Tibial nerve (tissue), 4 donors: ENCODE measurements at regions not wholly inside any gene's neighbourhood (a gene's known extent, or its start where the extent isn't known, plus 50 kb on each side); places are given as distances from the start of the nearest gene placed in this dataset.

Source experiments
- DNase-seq, 2 donors: peaks; one replicate each; pipeline ENCODE4 v3.0.0-alpha.2; 2019; ENCODE audit warnings: low spot score in 2 of 2
- H3K27ac ChIP-seq, 4 donors: fragments of 200-600 bp; sonication (generic) in 3 of 4; one replicate each; pipeline ENCODE4 v1.5.1; 2017 to 2019; ENCODE audit warnings: mild to moderate bottlenecking in 1 of 4
- H3K27me3 ChIP-seq, 2 donors: fragments of 200-600 bp; sonication (generic) in 1 of 2; one replicate each; pipeline versions ENCODE4 v1.5.1 to v1.6.0; 2017 to 2019
- H3K36me3 ChIP-seq, 3 donors: fragments of 200-600 bp; sonication (generic); one replicate each; pipeline ENCODE4 v1.5.1; 2018 to 2019
- H3K4me1 ChIP-seq, 4 donors: fragments of 200-600 bp; sonication (generic) in 3 of 4; one replicate each; pipeline ENCODE4 v1.5.1; 2017 to 2019
- H3K4me3 ChIP-seq, 4 donors: fragments of 200-600 bp; sonication (generic) in 3 of 4; one replicate each; pipeline ENCODE4 v1.5.1; 2017 to 2019; ENCODE audit warnings: mild to moderate bottlenecking in 1 of 4, moderate library complexity in 1 of 4
- H3K9me3 ChIP-seq, 4 donors: fragments of 200-600 bp; sonication (generic) in 3 of 4; one replicate each; pipeline ENCODE4 v1.5.1; 2017 to 2019
- CTCF ChIP-seq, 5 experiments: fragments of 200-600 bp in 3 of 5; fragments of 450-650 bp in 2 of 5; sonication (generic) in 3 of 5; IDR thresholded peaks; one replicate each; pipeline ENCODE4 v1.5.1; 2016 to 2019; ENCODE audit warnings: antibody characterized with exemption in 5 of 5, mild to moderate bottlenecking in 3 of 5, moderate library complexity in 2 of 5
- EP300 ChIP-seq, 2 donors: sonication (generic); formaldehyde crosslinking; IDR thresholded peaks; one replicate each; pipeline ENCODE4 v1.6.1; 2017; ENCODE audit warnings: antibody characterized with exemption in 2 of 2, mild to moderate bottlenecking in 1 of 2
- POLR2A ChIP-seq, 2 donors: fragments of 450-650 bp; IDR thresholded peaks; one replicate each; pipeline ENCODE4 v1.6.1; 2017; ENCODE audit warnings: antibody characterized with exemption in 2 of 2, mild to moderate bottlenecking in 2 of 2, moderate library complexity in 2 of 2
- WGBS, 2 donors: methylation state at CpG; one replicate each; pipeline ENCODE4 v1.1.5; 2018; 5-methylcytosine and 5-hydroxymethylcytosine counted together

GRCh38 chrX:11944501-11944900 is 186.5 kb downstream of the MSL3 start:
- H3K27ac ChIP-seq = no peak overlapping the region
- H3K4me1 ChIP-seq = no peaks in the 10 kb centered on the region
- DNase-seq = no peak
- H3K9me3 ChIP-seq = no peaks in the 10 kb centered on the region
- H3K27me3 ChIP-seq = no peaks in the 10 kb centered on the region
- no peaks in the 10 kb centered on the region for H3K36me3 ChIP-seq
- no peak overlapping the region for H3K4me3 ChIP-seq
- WGBS, 2 donors = 14 to 37% methylated on average over 5 of the region's 5 CpGs
- TF ChIP-seq POLR2A (IDR thresholded peaks at IDR 0.05) = no peak
- TF ChIP-seq EP300 (IDR thresholded peaks at IDR 0.05) = no peak
- peak in 2 of 5 experiments; percentile 9 to 35 for TF ChIP-seq CTCF (IDR thresholded peaks at IDR 0.05)

GRCh38 chrX:11949291-11949690 is 189.0 kb upstream of the FRMPD4 start:
- Histone ChIP-seq H3K9me3 (no peaks in the 10 kb centered on the region), H3K27me3 (no peaks in the 10 kb centered on the region), H3K4me3 (no peak overlapping the region), H3K36me3 (no peaks in the 10 kb centered on the region), H3K27ac (no peak overlapping the region), H3K4me1 (peaks cover 0 to 3% (median 0%) of the 10 kb centered on the region in 4 donors)
- 88 to 90% methylated on average over 1 of the region's 1 CpG for WGBS, 2 donors
- no peak for DNase-seq
- TF ChIP-seq POLR2A (IDR thresholded peaks at IDR 0.05) (no peak), CTCF (IDR thresholded peaks at IDR 0.05) (no peak), EP300 (IDR thresholded peaks at IDR 0.05) (no peak)

GRCh38 chrX:11952176-11952720 is 186.0 kb upstream of the FRMPD4 start:
- Histone ChIP-seq H3K27ac (no peak overlapping the region), H3K9me3 (no peaks in the 10 kb centered on the region), H3K36me3 (no peaks in the 10 kb centered on the region), H3K4me1 (peaks cover 0 to 3% (median 0%) of the 10 kb centered on the region in 4 donors), H3K4me3 (no peak overlapping the region), H3K27me3 (no peaks in the 10 kb centered on the region)
- DNase-seq = no peak
- TF ChIP-seq EP300 (IDR thresholded peaks at IDR 0.05) = no peak
- TF ChIP-seq CTCF (IDR thresholded peaks at IDR 0.05) = no peak
- WGBS, 2 donors = 46 to 71% methylated on average over 4 of the region's 4 CpGs

GRCh38 chrX:11953615-11954014 is 184.7 kb upstream of the FRMPD4 start:
- TF ChIP-seq POLR2A (IDR thresholded peaks at IDR 0.05) (no peak), CTCF (IDR thresholded peaks at IDR 0.05) (no peak), EP300 (IDR thresholded peaks at IDR 0.05) (no peak)
- Histone ChIP-seq H3K9me3 (no peaks in the 10 kb centered on the region), H3K36me3 (no peaks in the 10 kb centered on the region), H3K4me1 (peaks cover 0 to 3% (median 0%) of the 10 kb centered on the region in 4 donors), H3K27ac (no peak overlapping the region), H3K27me3 (no peaks in the 10 kb centered on the region), H3K4me3 (no peak overlapping the region)
- no peak for DNase-seq
- WGBS, 2 donors = 14 to 38% methylated on average over 2 of the region's 2 CpGs

GRCh38 chrX:11954176-11954575 is 184.1 kb upstream of the FRMPD4 start:
- WGBS, 2 donors = 49 to 69% methylated on average over 3 of the region's 3 CpGs
- no peak overlapping the region for H3K27ac ChIP-seq
- no peaks in the 10 kb centered on the region for H3K9me3 ChIP-seq
- no peak for DNase-seq
- TF ChIP-seq EP300 (IDR thresholded peaks at IDR 0.05) (no peak), POLR2A (IDR thresholded peaks at IDR 0.05) (no peak), CTCF (IDR thresholded peaks at IDR 0.05) (no peak)
- H3K4me3 ChIP-seq = no peak overlapping the region
- H3K4me1 ChIP-seq = peaks cover 0 to 3% (median 0%) of the 10 kb centered on the region in 4 donors
- no peaks in the 10 kb centered on the region for H3K27me3 ChIP-seq
- no peaks in the 10 kb centered on the region for H3K36me3 ChIP-seq
